Neural progenitor cell (in vitro differentiated cells): ENCODE measurements at regions not wholly inside any gene's neighbourhood (a gene's known extent, or its start where the extent isn't known, plus 50 kb on each side); places are given as distances from the start of the nearest gene placed in this dataset.

Source experiments
- EZH2 ChIP-seq: fragments of 200-600 bp; sonication (generic); IDR thresholded peaks from 2 replicates; pipeline ENCODE4 v1.6.1; 2017; ENCODE audit warnings: antibody characterized with exemption, mild to moderate bottlenecking, moderate library complexity
- EZH2phosphoT487 ChIP-seq: fragments of 200-600 bp; sonication (generic); IDR thresholded peaks from 2 replicates; pipeline ENCODE4 v1.6.1; 2017; ENCODE audit warnings: antibody characterized with exemption

GRCh38 chrX:113793563-113793962 lies 790.3 kb upstream of the HTR2C start:
- TF ChIP-seq EZH2phosphoT487 (no peak), EZH2 (no peak)
